LNCaP clone FGC (cell line): ENCODE measurements at regions not wholly inside any gene's neighbourhood (a gene's known extent, or its start where the extent isn't known, plus 50 kb on each side); places are given as distances from the start of the nearest gene placed in this dataset.

ENCODE experiments used
- DNase-seq: peaks from one replicate; pipeline ENCODE4 v3.0.0-alpha.2; 2011; ENCODE audit warnings: low read depth
- H3K4me3 ChIP-seq: 2 replicates; pipeline ENCODE4 v1.5.1; 2011; ENCODE audit warnings: mild to moderate bottlenecking, low read depth, low read length, control low read depth
- TF ChIP-seq, protein P1 (sequence below): IDR thresholded peaks from 2 replicates; pipeline ENCODE4 v1.5.1; 2012; ENCODE audit warnings: mild to moderate bottlenecking; ENCODE audit not compliant: control insufficient read depth, insufficient read depth; ENCODE audit errors: extremely low read depth

DNA sequence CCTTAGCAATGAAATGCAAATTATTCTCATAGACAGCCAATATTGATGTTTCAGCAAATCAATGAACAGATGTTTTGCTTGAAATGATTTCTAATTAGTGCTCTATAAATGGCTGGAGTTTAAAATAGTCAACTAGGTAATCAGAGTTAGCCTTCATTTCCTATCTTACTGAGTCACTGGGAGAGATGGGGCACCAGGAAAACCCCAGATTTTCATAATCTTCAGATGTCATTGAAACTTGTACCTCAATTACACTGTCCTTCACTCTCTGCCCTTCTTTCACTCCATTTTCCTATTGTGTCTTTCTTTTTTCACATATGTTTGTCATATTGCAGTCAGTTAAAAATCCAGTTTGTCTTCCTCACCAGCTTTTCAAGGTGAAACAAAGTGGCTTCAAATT is 92.7 kb downstream of the C12orf75 start:
- DNase-seq = no peak
- TF ChIP-seq, protein P1, sequence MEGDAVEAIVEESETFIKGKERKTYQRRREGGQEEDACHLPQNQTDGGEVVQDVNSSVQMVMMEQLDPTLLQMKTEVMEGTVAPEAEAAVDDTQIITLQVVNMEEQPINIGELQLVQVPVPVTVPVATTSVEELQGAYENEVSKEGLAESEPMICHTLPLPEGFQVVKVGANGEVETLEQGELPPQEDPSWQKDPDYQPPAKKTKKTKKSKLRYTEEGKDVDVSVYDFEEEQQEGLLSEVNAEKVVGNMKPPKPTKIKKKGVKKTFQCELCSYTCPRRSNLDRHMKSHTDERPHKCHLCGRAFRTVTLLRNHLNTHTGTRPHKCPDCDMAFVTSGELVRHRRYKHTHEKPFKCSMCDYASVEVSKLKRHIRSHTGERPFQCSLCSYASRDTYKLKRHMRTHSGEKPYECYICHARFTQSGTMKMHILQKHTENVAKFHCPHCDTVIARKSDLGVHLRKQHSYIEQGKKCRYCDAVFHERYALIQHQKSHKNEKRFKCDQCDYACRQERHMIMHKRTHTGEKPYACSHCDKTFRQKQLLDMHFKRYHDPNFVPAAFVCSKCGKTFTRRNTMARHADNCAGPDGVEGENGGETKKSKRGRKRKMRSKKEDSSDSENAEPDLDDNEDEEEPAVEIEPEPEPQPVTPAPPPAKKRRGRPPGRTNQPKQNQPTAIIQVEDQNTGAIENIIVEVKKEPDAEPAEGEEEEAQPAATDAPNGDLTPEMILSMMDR = no peak
- H3K4me3 ChIP-seq = no peak overlapping the region

DNA sequence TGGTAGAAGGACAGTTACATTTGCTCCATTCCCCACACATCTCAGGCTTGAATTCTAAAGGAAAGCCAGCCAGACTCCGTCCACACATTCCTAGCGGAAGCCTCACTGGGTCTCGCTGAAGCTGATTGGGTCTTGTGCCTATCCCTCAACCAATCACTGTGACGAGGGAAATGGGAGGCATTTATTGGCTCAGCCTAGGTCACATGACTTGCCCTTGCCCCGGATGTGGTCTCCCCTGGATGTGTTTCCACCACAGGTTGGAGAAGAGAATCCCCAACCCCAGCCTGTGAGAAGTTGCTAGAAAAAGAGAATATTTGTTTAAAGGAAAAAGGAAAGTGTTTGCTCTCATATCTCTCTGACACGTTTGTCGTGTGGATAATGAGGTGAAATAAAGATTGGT is 93.4 kb downstream of the C12orf75 start:
- H3K4me3 ChIP-seq = no peak overlapping the region
- no peak for DNase-seq
- TF ChIP-seq, protein P1 = no peak

DNA sequence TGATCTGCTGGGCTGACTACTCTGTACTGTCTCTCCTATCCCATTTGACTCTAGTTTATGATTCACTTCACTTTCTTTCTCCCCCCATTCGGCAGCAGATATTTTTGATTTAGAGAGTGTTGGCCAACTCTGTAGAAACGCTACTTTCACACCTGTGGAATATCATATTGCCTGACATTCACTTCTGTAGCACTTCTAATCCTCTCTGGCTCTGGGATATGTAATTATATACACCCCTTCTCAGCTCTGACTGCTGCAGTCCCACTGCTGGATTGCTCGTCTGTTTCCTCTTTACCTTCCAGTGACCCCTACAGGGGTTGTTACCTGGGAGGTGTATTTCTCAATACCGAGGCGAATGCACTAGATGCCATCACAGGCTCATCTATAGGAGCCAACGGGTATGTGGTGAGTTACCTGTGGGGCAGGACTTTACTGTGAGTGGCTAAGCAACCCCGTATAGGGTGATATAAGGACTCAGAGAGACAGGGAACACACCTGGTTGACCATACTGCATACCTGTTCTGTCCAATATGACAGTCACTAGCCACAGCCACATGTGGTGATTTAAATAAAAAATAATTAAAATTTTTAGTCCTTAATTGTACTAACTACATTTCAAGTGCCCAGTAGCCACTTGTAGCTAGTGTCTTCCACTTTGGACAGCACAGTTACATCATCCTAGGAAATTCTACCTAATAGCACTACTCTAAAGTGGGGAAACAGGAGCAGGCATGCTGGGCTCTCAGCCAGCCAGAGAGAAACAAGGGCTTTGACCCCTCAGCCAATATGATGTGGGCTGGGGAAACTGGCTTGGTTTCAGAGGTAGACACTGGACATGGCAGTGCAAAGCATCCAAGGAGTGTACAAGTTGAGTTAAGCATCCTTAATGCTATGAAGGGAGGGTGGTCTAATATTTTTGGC is 95.0 kb downstream of the C12orf75 start:
- TF ChIP-seq, protein P1 = no peak
- no peak overlapping the region for H3K4me3 ChIP-seq
- DNase-seq = no peak

DNA sequence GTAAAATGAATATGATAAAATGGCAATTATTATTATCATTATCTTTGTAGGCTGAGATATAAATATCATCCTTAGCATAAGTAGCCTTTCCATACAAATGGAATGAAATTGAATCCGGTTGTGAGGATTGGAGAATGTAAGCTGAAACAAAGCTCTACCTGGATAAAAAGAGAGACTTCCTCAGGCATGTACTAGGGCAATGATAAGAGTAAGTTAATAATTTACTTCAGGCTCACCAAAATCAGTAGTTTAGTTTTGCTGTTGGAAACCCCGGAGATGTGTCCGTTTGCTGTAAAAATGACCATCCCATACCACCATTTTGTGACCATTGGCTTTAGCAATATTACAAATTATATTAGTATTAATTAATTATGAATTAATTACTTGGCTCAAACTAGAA is 96.3 kb downstream of the C12orf75 start:
- DNase-seq = no peak
- H3K4me3 ChIP-seq = no peak overlapping the region
- TF ChIP-seq, protein P1 = no peak

DNA sequence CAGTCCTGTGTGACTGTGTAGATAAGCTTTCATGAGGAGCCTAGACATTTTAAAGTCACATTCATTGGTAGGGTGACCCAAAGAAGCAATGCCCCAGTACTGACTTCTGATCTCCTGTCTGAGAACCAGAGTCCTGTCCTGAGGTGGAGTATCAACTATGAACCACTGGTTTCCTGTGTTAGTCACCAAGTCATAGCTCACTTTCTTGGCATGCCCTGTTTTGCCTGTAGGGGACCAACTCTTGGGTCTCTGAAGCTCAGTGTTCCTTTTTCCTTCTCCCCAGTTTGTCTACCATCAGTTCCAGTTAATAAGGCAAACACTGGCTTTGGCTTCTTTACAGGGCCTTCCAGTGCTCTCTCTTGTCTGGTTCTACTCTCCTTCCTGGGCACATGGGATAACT is 97.4 kb downstream of the C12orf75 start:
- DNase-seq = no peak
- H3K4me3 ChIP-seq = no peak overlapping the region
- TF ChIP-seq, protein P1 = no peak

DNA sequence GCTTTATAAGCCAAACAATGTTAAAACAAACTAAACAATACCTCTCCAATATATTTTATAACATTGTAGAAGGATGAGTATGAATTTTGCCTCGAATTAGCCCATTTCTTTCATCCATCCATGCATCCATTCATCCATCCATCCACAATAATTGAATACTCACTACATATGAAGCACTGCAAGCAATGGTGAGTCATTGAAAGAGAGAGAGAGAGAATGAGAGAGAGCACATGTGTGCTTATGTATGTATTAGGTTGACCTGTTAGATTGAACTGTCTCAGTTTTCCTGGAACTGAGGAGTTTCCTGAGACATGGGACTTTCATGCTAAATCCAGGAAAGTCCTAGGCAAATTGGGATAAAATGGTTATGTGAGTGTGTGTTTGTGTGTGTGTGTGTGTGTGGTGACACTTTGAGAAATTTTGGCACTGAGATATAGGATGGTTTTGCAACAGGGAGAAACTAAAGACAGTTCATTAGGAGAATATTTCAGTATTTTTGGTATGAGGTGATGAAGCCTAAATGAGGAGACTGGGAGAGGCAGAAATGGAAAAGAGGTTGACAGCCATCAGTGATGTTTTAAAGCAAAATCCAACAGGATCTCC is 98.4 kb downstream of the C12orf75 start:
- DNase-seq = no peak
- no peak overlapping the region for H3K4me3 ChIP-seq
- TF ChIP-seq, protein P1 = no peak
